ENCODE measurements at regions not wholly inside any gene's neighbourhood (a gene's known extent, or its start where the extent isn't known, plus 50 kb on each side); places are given as distances from the start of the nearest gene placed in this dataset.
A peak's percentile ranks its signal among the peaks of the same experiment; 100 is the strongest.

GRCh38 chr12:123073962-123074801 lies 76.7 kb downstream of the PITPNM2 start:
- DNase-seq = no peak
- Mint-ChIP-seq H3K27me3 (ENCODE audit: unreplicated experiment) (peaks cover 8% of the 10 kb centered on the region), H3K9me3 (ENCODE audit: unreplicated experiment) (peaks cover 11% of the 10 kb centered on the region), H3K36me3 (ENCODE audit: unreplicated experiment) (no peaks in the 10 kb centered on the region), H3K27ac (ENCODE audit: unreplicated experiment) (peak overlapping the region; percentile 95), H3K4me1 (ENCODE audit: low read depth, unreplicated experiment) (peaks cover 60% of the 10 kb centered on the region), H3K4me3 (ENCODE audit: unreplicated experiment) (peak overlapping the region; percentile 82)
- TF ChIP-seq, protein P1, sequence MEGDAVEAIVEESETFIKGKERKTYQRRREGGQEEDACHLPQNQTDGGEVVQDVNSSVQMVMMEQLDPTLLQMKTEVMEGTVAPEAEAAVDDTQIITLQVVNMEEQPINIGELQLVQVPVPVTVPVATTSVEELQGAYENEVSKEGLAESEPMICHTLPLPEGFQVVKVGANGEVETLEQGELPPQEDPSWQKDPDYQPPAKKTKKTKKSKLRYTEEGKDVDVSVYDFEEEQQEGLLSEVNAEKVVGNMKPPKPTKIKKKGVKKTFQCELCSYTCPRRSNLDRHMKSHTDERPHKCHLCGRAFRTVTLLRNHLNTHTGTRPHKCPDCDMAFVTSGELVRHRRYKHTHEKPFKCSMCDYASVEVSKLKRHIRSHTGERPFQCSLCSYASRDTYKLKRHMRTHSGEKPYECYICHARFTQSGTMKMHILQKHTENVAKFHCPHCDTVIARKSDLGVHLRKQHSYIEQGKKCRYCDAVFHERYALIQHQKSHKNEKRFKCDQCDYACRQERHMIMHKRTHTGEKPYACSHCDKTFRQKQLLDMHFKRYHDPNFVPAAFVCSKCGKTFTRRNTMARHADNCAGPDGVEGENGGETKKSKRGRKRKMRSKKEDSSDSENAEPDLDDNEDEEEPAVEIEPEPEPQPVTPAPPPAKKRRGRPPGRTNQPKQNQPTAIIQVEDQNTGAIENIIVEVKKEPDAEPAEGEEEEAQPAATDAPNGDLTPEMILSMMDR (IDR thresholded peaks at IDR 0.05; ENCODE audit: partially characterized antibody, unreplicated experiment) = no peak

- Mint-ChIP-seq H3K4me1 (ENCODE audit: low read depth, unreplicated experiment) (peaks cover 57% of the 10 kb centered on the region), H3K4me3 (ENCODE audit: unreplicated experiment) (no peak overlapping the region), H3K27ac (ENCODE audit: unreplicated experiment) (peak overlapping the region; percentile 54), H3K36me3 (ENCODE audit: unreplicated experiment) (no peaks in the 10 kb centered on the region), H3K27me3 (ENCODE audit: unreplicated experiment) (peaks cover 8% of the 10 kb centered on the region), H3K9me3 (ENCODE audit: unreplicated experiment) (peaks cover 11% of the 10 kb centered on the region)
- no peak for DNase-seq
- TF ChIP-seq, protein P1 (IDR thresholded peaks at IDR 0.05; ENCODE audit: partially characterized antibody, unreplicated experiment) = no peak
These were observed 77.6 kb downstream of the PITPNM2 start for GRCh38 chr12:123073292-123073691.

DNA sequence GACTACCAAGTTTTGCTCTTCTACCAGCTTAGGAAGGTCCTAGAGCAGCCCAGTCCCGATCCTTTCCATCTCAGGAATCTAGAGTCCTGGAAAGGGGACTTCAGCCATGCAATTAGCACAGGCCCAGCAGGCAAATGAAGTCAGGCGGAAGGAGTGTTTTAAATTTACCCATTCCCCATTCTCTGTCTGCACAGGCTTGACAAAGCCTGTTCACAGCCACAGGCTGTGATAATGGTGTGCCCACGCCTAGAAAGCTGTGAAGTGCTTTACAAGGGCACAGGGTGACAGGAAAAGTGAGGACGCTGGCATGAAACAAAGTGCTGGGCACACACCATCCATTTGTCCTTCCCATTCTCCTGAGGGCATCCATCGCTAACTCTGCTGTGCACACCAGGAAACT lies 79.0 kb downstream of the PITPNM2 start:
- TF ChIP-seq, protein P1 (IDR thresholded peaks at IDR 0.05; ENCODE audit: partially characterized antibody, unreplicated experiment) = no peak
- DNase-seq = no peak
- H3K27me3 Mint-ChIP-seq (ENCODE audit: unreplicated experiment) = peaks cover 8% of the 10 kb centered on the region
- H3K4me1 Mint-ChIP-seq (ENCODE audit: low read depth, unreplicated experiment) = peaks cover 49% of the 10 kb centered on the region
- H3K4me3 Mint-ChIP-seq (ENCODE audit: unreplicated experiment) = no peak overlapping the region
- no peaks in the 10 kb centered on the region for H3K36me3 Mint-ChIP-seq (ENCODE audit: unreplicated experiment)
- H3K27ac Mint-ChIP-seq (ENCODE audit: unreplicated experiment) = no peak overlapping the region
- H3K9me3 Mint-ChIP-seq (ENCODE audit: unreplicated experiment) = peaks cover 10% of the 10 kb centered on the region

DNA sequence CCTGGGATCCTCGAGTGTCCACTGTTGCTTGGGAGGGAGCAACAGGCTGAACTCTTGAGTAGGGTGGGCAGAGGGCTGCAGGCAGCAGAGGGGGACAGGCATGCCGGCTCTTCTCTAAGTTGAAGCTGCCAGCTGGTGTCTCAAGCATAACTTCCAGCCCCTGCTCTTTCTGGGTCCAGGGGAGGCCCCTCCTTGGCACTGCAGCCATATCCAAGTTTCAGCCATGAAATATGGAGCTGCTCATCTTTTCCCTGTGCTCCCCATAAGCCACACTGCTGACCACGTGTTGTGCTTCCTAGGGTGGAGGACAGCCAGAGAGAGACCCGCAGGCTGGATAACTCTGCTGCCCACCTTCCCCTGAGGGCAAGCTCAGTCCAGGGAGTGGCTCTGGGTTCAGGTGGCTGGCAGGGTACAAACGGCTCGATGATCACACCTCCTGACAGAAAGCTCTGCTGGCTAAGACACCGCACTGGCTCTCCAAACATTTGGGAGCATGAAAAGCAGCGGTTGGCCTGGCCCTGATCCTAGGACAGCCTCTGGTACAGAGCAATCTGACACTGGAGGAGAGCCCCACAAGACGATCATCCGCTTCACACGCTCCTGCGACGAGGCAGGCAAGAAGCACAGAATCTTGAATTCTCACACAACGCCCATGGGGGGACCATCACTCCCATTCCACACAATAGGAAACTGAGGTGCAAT lies 79.6 kb downstream of the PITPNM2 start:
- Mint-ChIP-seq H3K9me3 (ENCODE audit: unreplicated experiment) (peaks cover 10% of the 10 kb centered on the region), H3K4me1 (ENCODE audit: low read depth, unreplicated experiment) (peaks cover 43% of the 10 kb centered on the region), H3K27ac (ENCODE audit: unreplicated experiment) (no peak overlapping the region), H3K36me3 (ENCODE audit: unreplicated experiment) (no peaks in the 10 kb centered on the region), H3K27me3 (ENCODE audit: unreplicated experiment) (peaks cover 8% of the 10 kb centered on the region), H3K4me3 (ENCODE audit: unreplicated experiment) (no peak overlapping the region)
- TF ChIP-seq, protein P1 (IDR thresholded peaks at IDR 0.05; ENCODE audit: partially characterized antibody, unreplicated experiment) = no peak
- no peak for DNase-seq

All from glutamatergic neuron (in vitro differentiated cells).